Ovary (tissue), 3 donors: ENCODE measurements at regions not wholly inside any gene's neighbourhood (a gene's known extent, or its start where the extent isn't known, plus 50 kb on each side); places are given as distances from the start of the nearest gene placed in this dataset.

ENCODE experiments used
- CTCF ChIP-seq, 3 donors: fragments of 450-650 bp in 2 of 3; fragments of 200-600 bp in 1 of 3; IDR thresholded peaks; one replicate each; pipeline versions ENCODE4 v1.5.1 to v1.8.0; 2016 to 2022; ENCODE audit warnings: antibody characterized with exemption in 3 of 3, mild to moderate bottlenecking in 1 of 3
- EP300 ChIP-seq: sonication (generic); formaldehyde crosslinking; IDR thresholded peaks from one replicate; pipeline ENCODE4 v1.6.1; 2017; ENCODE audit warnings: antibody characterized with exemption
- POLR2A ChIP-seq: fragments of 450-650 bp; IDR thresholded peaks from one replicate; pipeline ENCODE4 v1.6.1; 2017; ENCODE audit warnings: antibody characterized with exemption, mild to moderate bottlenecking, moderate library complexity
- donor health status: DM: no; HTN: no; CAD: no.

DNA sequence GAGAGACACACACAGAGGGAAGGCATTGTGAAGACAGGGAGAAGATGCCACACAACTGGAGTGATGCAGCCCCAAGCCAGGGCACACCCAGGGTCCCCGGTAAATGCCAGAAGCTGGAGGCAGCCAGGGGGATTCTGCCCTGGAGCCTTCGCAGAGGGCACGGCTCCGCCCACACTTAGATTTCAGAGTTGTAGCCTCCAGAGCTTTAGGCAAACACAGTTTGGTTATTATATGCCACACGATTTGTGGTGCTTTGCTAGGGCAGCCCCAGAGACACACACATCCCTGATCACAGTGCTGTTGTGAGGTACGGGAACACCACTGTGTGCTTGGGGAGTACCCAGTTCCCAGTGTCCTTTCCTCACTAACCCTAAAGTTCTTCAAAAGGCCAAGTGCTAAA, 280.6 kb downstream of the SMOC2 start:
- TF ChIP-seq CTCF (IDR thresholded peaks at IDR 0.05) (no peak), POLR2A (no peak), EP300 (no peak)
